Mucosa of descending colon (tissue), 3 donors: ENCODE measurements at regions not wholly inside any gene's neighbourhood (a gene's known extent, or its start where the extent isn't known, plus 50 kb on each side); places are given as distances from the start of the nearest gene placed in this dataset.

Experiments
- ATAC-seq: fragments of 200-7000 bp; cut with Tn5 transposase; one replicate; pipeline ENCODE4 v1.9.1; 2020; ENCODE audit warnings: mild to moderate bottlenecking, moderate library complexity
- DNase-seq, 3 donors: peaks; one replicate each; pipeline ENCODE4 v3.0.0-alpha.2; 2020
- H3K36me3 ChIP-seq: fragments of 200-600 bp; one replicate; pipeline ENCODE4 v1.8.0; 2021; ENCODE audit warnings: low read depth, mild to moderate bottlenecking
- H3K4me1 ChIP-seq: fragments of 200-600 bp; one replicate; pipeline ENCODE4 v1.8.0; 2021; ENCODE audit warnings: low read depth, mild to moderate bottlenecking
- H3K4me3 ChIP-seq: fragments of 200-600 bp; one replicate; pipeline ENCODE4 v1.8.0; 2021; ENCODE audit warnings: mild to moderate bottlenecking
- H3K9me3 ChIP-seq: fragments of 200-600 bp; one replicate; pipeline ENCODE4 v1.8.0; 2021; ENCODE audit warnings: mild to moderate bottlenecking
- CTCF ChIP-seq: fragments of 200-600 bp; IDR thresholded peaks from one replicate; pipeline ENCODE4 v1.8.0; 2022; ENCODE audit warnings: antibody characterized with exemption, mild to moderate bottlenecking
- intact Hi-C, 2 donors: fragments of 100-400 bp; cut with DNase I in 1 of 2; cut with micrococcal nuclease in 1 of 2; formaldehyde crosslinking; loops; one replicate each; pipeline versions ENCODE4 v1.11.0 to v1.11.1; 2022; cut with DNase I, micrococcal nuclease
- donor health status: DM: no; HTN: no; CAD: no; lungs with moderate emphysema.
- donor health status: DM: no; HTN: no; CAD: no.
- donor health status: DM: no; HTN: yes; CAD: no.

GRCh38 chr5:15346738-15347137 lies 153.2 kb upstream of the FBXL7 start:
- intact Hi-C loops, result no loop called here
- Histone ChIP-seq H3K4me1 (no peaks in the 10 kb centered on the region), H3K9me3 (no peaks in the 10 kb centered on the region), H3K4me3 (no peak overlapping the region), H3K36me3 (no peaks in the 10 kb centered on the region)
- ATAC-seq (no peak), DNase-seq (no peak)
- TF ChIP-seq CTCF, result no peak

GRCh38 chr5:15344954-15345353 lies 155.0 kb upstream of the FBXL7 start:
- no peak for TF ChIP-seq CTCF
- DNase-seq, result no peak
- intact Hi-C loops, result no loop called here
- no peak overlapping the region for H3K4me3 ChIP-seq
- ATAC-seq, result no peak
- no peaks in the 10 kb centered on the region for H3K36me3 ChIP-seq
- no peaks in the 10 kb centered on the region for H3K4me1 ChIP-seq
- no peaks in the 10 kb centered on the region for H3K9me3 ChIP-seq

- no peak overlapping the region for H3K4me3 ChIP-seq
- TF ChIP-seq CTCF, result no peak
- ATAC-seq (no peak), DNase-seq (no peak)
- no peaks in the 10 kb centered on the region for H3K9me3 ChIP-seq
- H3K4me1 ChIP-seq, result no peaks in the 10 kb centered on the region
- intact Hi-C loops, result no loop called here
- no peaks in the 10 kb centered on the region for H3K36me3 ChIP-seq
These were observed 161.4 kb upstream of the FBXL7 start for GRCh38 chr5:15338546-15338945.

GRCh38 chr5:15334551-15335266 lies 165.3 kb upstream of the FBXL7 start:
- intact Hi-C loops, result no loop called here
- ATAC-seq, result no peak

GRCh38 chr5:15333091-15333490 lies 166.9 kb upstream of the FBXL7 start:
- ATAC-seq, result no peak
- no peak for TF ChIP-seq CTCF
- no peaks in the 10 kb centered on the region for H3K9me3 ChIP-seq
- H3K4me3 ChIP-seq, result no peak overlapping the region
- no peak for DNase-seq
- H3K36me3 ChIP-seq, result no peaks in the 10 kb centered on the region
- intact Hi-C loops, result no loop called here
- H3K4me1 ChIP-seq, result no peaks in the 10 kb centered on the region

More at GRCh38 chr5:15334551-15335266, 165.3 kb upstream of the FBXL7 start:
- Histone ChIP-seq H3K4me1 (no peaks in the 10 kb centered on the region), H3K36me3 (no peaks in the 10 kb centered on the region), H3K9me3 (no peaks in the 10 kb centered on the region), H3K4me3 (no peak overlapping the region)
- no peak for TF ChIP-seq CTCF
- DNase-seq, result no peak

- TF ChIP-seq CTCF, result no peak
- no peaks in the 10 kb centered on the region for H3K9me3 ChIP-seq
These were observed 173.0 kb upstream of the FBXL7 start for GRCh38 chr5:15326932-15327331.

More at GRCh38 chr5:15326932-15327331, 173.0 kb upstream of the FBXL7 start:
- DNase-seq (no peak), ATAC-seq (no peak)
- Histone ChIP-seq H3K4me1 (no peaks in the 10 kb centered on the region), H3K36me3 (no peaks in the 10 kb centered on the region), H3K4me3 (no peak overlapping the region)
- intact Hi-C loops, result no loop called here
